Muscle layer of duodenum (tissue), 2 donors: ENCODE measurements at regions not wholly inside any gene's neighbourhood (a gene's known extent, or its start where the extent isn't known, plus 50 kb on each side); places are given as distances from the start of the nearest gene placed in this dataset.

Experiments
- H3K27ac ChIP-seq: one replicate; pipeline ENCODE4 v1.7.0; 2013; ENCODE audit warnings: mild to moderate bottlenecking, low read length
- H3K27me3 ChIP-seq: one replicate; pipeline ENCODE4 v1.7.0; 2013; ENCODE audit warnings: low read depth, mild to moderate bottlenecking, control low read depth, low read length
- H3K36me3 ChIP-seq, 2 donors: one replicate each; pipeline ENCODE4 v1.7.0; 2013; ENCODE audit warnings: low read length in 2 of 2, control low read depth in 1 of 2, mild to moderate bottlenecking in 1 of 2; ENCODE audit not compliant: insufficient read depth in 2 of 2, control insufficient read depth in 1 of 2
- H3K4me1 ChIP-seq, 2 donors: one replicate each; pipeline ENCODE4 v1.7.0; 2013; ENCODE audit warnings: low read length in 2 of 2, mild to moderate bottlenecking in 2 of 2, control low read depth in 1 of 2, moderate library complexity in 1 of 2; ENCODE audit not compliant: insufficient read depth in 2 of 2, control insufficient read depth in 1 of 2
- H3K4me3 ChIP-seq, 2 donors: one replicate each; pipeline ENCODE4 v1.7.0; 2013; ENCODE audit warnings: low read length in 2 of 2, low read depth in 1 of 2, mild to moderate bottlenecking in 1 of 2
- H3K9me3 ChIP-seq, 2 donors: one replicate each; pipeline ENCODE4 v1.7.0; 2013; ENCODE audit warnings: low read length in 2 of 2, control low read depth in 1 of 2, mild to moderate bottlenecking in 1 of 2; ENCODE audit not compliant: control insufficient read depth in 1 of 2
- donor health status: healthy.

- Histone ChIP-seq H3K36me3 (no peaks in the 10 kb centered on the region), H3K9me3 (no peaks in the 10 kb centered on the region), H3K27me3 (no peaks in the 10 kb centered on the region), H3K27ac (no peak overlapping the region), H3K4me1 (no peaks in the 10 kb centered on the region), H3K4me3 (no peak overlapping the region)
Measured at GRCh38 chr18:14921547-14921946, 173.6 kb downstream of the ANKRD30B start.

GRCh38 chr18:14922031-14922430 is 174.1 kb downstream of the ANKRD30B start:
- H3K27me3 ChIP-seq, result no peaks in the 10 kb centered on the region
- H3K27ac ChIP-seq, result no peak overlapping the region
- no peaks in the 10 kb centered on the region for H3K4me1 ChIP-seq
- H3K9me3 ChIP-seq, result no peaks in the 10 kb centered on the region
- no peak overlapping the region for H3K4me3 ChIP-seq
- H3K36me3 ChIP-seq, result no peaks in the 10 kb centered on the region

GRCh38 chr18:14922965-14923565 is 175.1 kb downstream of the ANKRD30B start:
- no peak overlapping the region for H3K4me3 ChIP-seq
- H3K4me1 ChIP-seq, result no peaks in the 10 kb centered on the region
- no peaks in the 10 kb centered on the region for H3K36me3 ChIP-seq
- H3K27ac ChIP-seq, result no peak overlapping the region
- no peaks in the 10 kb centered on the region for H3K9me3 ChIP-seq
- no peaks in the 10 kb centered on the region for H3K27me3 ChIP-seq

GRCh38 chr18:14924226-14924625 is 176.3 kb downstream of the ANKRD30B start:
- no peaks in the 10 kb centered on the region for H3K27me3 ChIP-seq
- H3K4me1 ChIP-seq, result no peaks in the 10 kb centered on the region
- H3K9me3 ChIP-seq, result no peaks in the 10 kb centered on the region
- H3K36me3 ChIP-seq, result no peaks in the 10 kb centered on the region
- no peak overlapping the region for H3K27ac ChIP-seq
- H3K4me3 ChIP-seq, result no peak overlapping the region

GRCh38 chr18:14925281-14925709 is 177.3 kb downstream of the ANKRD30B start:
- Histone ChIP-seq H3K4me3 (peak overlapping the region in 1 of 2 donors; percentile 7), H3K27me3 (no peaks in the 10 kb centered on the region), H3K9me3 (no peaks in the 10 kb centered on the region), H3K4me1 (no peaks in the 10 kb centered on the region), H3K27ac (no peak overlapping the region), H3K36me3 (no peaks in the 10 kb centered on the region)

- Histone ChIP-seq H3K27ac (no peak overlapping the region), H3K4me3 (no peak overlapping the region), H3K4me1 (no peaks in the 10 kb centered on the region), H3K9me3 (no peaks in the 10 kb centered on the region), H3K36me3 (no peaks in the 10 kb centered on the region), H3K27me3 (no peaks in the 10 kb centered on the region)
Measured at GRCh38 chr18:14927701-14928100, 179.7 kb downstream of the ANKRD30B start.

- H3K4me3 ChIP-seq, result no peak overlapping the region
- H3K27ac ChIP-seq, result no peak overlapping the region
- H3K27me3 ChIP-seq, result no peaks in the 10 kb centered on the region
- H3K9me3 ChIP-seq, result no peaks in the 10 kb centered on the region
- no peaks in the 10 kb centered on the region for H3K36me3 ChIP-seq
- no peaks in the 10 kb centered on the region for H3K4me1 ChIP-seq
Measured at GRCh38 chr18:14928396-14928795, 180.4 kb downstream of the ANKRD30B start.

GRCh38 chr18:14930076-14930475 is 182.1 kb downstream of the ANKRD30B start:
- Histone ChIP-seq H3K27ac (no peak overlapping the region), H3K27me3 (no peaks in the 10 kb centered on the region), H3K4me1 (no peaks in the 10 kb centered on the region), H3K36me3 (no peaks in the 10 kb centered on the region), H3K4me3 (no peak overlapping the region), H3K9me3 (no peaks in the 10 kb centered on the region)

GRCh38 chr18:14930576-14930975 is 182.6 kb downstream of the ANKRD30B start:
- Histone ChIP-seq H3K4me3 (no peak overlapping the region), H3K27me3 (no peaks in the 10 kb centered on the region), H3K4me1 (no peaks in the 10 kb centered on the region), H3K27ac (no peak overlapping the region), H3K36me3 (no peaks in the 10 kb centered on the region), H3K9me3 (no peaks in the 10 kb centered on the region)

- Histone ChIP-seq H3K36me3 (no peaks in the 10 kb centered on the region), H3K4me1 (no peaks in the 10 kb centered on the region), H3K9me3 (no peaks in the 10 kb centered on the region), H3K27me3 (no peaks in the 10 kb centered on the region), H3K27ac (no peak overlapping the region), H3K4me3 (no peak overlapping the region)
Measured at GRCh38 chr18:14933049-14933851, 185.3 kb downstream of the ANKRD30B start.

GRCh38 chr18:14933964-14934363 is 186.0 kb downstream of the ANKRD30B start:
- Histone ChIP-seq H3K4me3 (no peak overlapping the region), H3K27ac (no peak overlapping the region), H3K27me3 (no peaks in the 10 kb centered on the region), H3K36me3 (no peaks in the 10 kb centered on the region), H3K9me3 (no peaks in the 10 kb centered on the region), H3K4me1 (no peaks in the 10 kb centered on the region)
